Tibial artery (tissue), 4 donors: ENCODE measurements at regions not wholly inside any gene's neighbourhood (a gene's known extent, or its start where the extent isn't known, plus 50 kb on each side); places are given as distances from the start of the nearest gene placed in this dataset.

ENCODE experiments used
- DNase-seq, 2 donors: peaks; one replicate each; pipeline ENCODE4 v3.0.0-alpha.2; 2019
- H3K27ac ChIP-seq, 2 donors: fragments of 200-600 bp; sonication (generic) in 1 of 2; 1 replicate in 1 of 2; 2 replicates in 1 of 2; pipeline ENCODE4 v1.5.1; 2018 to 2019; ENCODE audit warnings: mild to moderate bottlenecking in 1 of 2
- H3K27me3 ChIP-seq, 2 donors: fragments of 200-600 bp; sonication (generic) in 1 of 2; one replicate each; pipeline versions ENCODE4 v1.5.1 to v1.6.0; 2016 to 2019
- H3K36me3 ChIP-seq, 3 donors: fragments of 200-600 bp; sonication (generic) in 2 of 3; one replicate each; pipeline ENCODE4 v1.5.1; 2016 to 2019; ENCODE audit warnings: mild to moderate bottlenecking in 2 of 3
- H3K4me1 ChIP-seq, 4 donors: fragments of 200-600 bp; sonication (generic) in 2 of 4; 1 replicate in 3 of 4; 2 replicates in 1 of 4; pipeline ENCODE4 v1.5.1; 2016 to 2019
- H3K4me3 ChIP-seq, 2 donors: fragments of 200-600 bp; sonication (generic) in 1 of 2; 1 replicate in 1 of 2; 2 replicates in 1 of 2; pipeline ENCODE4 v1.5.1; 2018 to 2019; ENCODE audit warnings: mild to moderate bottlenecking in 2 of 2
- H3K9me3 ChIP-seq, 3 donors: fragments of 200-600 bp; sonication (generic) in 1 of 3; one replicate each; pipeline ENCODE4 v1.5.1; 2016 to 2019
- intact Hi-C: fragments of 100-400 bp; cut with DNase I; formaldehyde crosslinking; loops from one replicate; pipeline ENCODE4 v1.15.0; 2023; ENCODE audit warnings: low total_unique reads
- TF ChIP-seq, protein P1 (sequence below), 2 experiments: fragments of 200-600 bp in 1 of 2; fragments of 450-650 bp in 1 of 2; IDR thresholded peaks; one replicate each; pipeline ENCODE4 v1.5.1; 2017 to 2019; ENCODE audit warnings: antibody characterized with exemption in 2 of 2, mild to moderate bottlenecking in 1 of 2, moderate library complexity in 1 of 2

GRCh38 chr5:85893996-85894395, 723.7 kb upstream of the COX7C start:
- TF ChIP-seq, protein P1, sequence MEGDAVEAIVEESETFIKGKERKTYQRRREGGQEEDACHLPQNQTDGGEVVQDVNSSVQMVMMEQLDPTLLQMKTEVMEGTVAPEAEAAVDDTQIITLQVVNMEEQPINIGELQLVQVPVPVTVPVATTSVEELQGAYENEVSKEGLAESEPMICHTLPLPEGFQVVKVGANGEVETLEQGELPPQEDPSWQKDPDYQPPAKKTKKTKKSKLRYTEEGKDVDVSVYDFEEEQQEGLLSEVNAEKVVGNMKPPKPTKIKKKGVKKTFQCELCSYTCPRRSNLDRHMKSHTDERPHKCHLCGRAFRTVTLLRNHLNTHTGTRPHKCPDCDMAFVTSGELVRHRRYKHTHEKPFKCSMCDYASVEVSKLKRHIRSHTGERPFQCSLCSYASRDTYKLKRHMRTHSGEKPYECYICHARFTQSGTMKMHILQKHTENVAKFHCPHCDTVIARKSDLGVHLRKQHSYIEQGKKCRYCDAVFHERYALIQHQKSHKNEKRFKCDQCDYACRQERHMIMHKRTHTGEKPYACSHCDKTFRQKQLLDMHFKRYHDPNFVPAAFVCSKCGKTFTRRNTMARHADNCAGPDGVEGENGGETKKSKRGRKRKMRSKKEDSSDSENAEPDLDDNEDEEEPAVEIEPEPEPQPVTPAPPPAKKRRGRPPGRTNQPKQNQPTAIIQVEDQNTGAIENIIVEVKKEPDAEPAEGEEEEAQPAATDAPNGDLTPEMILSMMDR (IDR thresholded peaks at IDR 0.05), result no peak
- no peak overlapping the region for H3K27ac ChIP-seq
- no peaks in the 10 kb centered on the region for H3K9me3 ChIP-seq
- DNase-seq, result no peak
- no peaks in the 10 kb centered on the region for H3K4me1 ChIP-seq
- H3K27me3 ChIP-seq, result no peaks in the 10 kb centered on the region
- no peak overlapping the region for H3K4me3 ChIP-seq
- intact Hi-C loops, result no loop called here
- no peaks in the 10 kb centered on the region for H3K36me3 ChIP-seq

DNA sequence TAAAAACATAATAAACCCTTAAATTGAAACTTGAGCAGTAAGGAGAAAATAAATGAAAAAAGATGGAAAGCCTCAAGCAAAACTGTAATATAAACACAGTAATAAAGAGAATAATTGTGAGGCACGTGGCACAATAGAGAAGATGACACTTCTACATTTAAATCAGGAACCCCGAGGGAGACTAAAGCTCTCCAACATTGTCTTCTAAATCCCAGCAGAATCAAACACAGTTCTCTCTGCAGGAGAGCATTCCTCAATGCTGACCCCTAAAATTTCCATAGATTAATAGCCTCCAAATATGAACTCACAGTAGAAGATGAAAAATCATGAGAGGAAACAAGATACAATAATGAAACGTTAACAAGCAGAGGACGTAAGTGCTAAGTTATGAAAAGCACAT, 721.2 kb upstream of the COX7C start:
- TF ChIP-seq, protein P1 (IDR thresholded peaks at IDR 0.05), result no peak
- no peaks in the 10 kb centered on the region for H3K27me3 ChIP-seq
- no peaks in the 10 kb centered on the region for H3K4me1 ChIP-seq
- H3K4me3 ChIP-seq, result no peak overlapping the region
- no peak overlapping the region for H3K27ac ChIP-seq
- H3K9me3 ChIP-seq, result no peaks in the 10 kb centered on the region
- DNase-seq, result no peak
- H3K36me3 ChIP-seq, result no peaks in the 10 kb centered on the region
- intact Hi-C loops, result no loop called here

GRCh38 chr5:85906460-85906859, 711.3 kb upstream of the COX7C start:
- H3K36me3 ChIP-seq, result no peaks in the 10 kb centered on the region
- no peak overlapping the region for H3K27ac ChIP-seq
- no peaks in the 10 kb centered on the region for H3K9me3 ChIP-seq
- H3K4me3 ChIP-seq, result no peak overlapping the region
- no peak for DNase-seq
- no peaks in the 10 kb centered on the region for H3K4me1 ChIP-seq
- intact Hi-C loops, result no loop called here
- no peaks in the 10 kb centered on the region for H3K27me3 ChIP-seq
- TF ChIP-seq, protein P1 (IDR thresholded peaks at IDR 0.05), result no peak

DNA sequence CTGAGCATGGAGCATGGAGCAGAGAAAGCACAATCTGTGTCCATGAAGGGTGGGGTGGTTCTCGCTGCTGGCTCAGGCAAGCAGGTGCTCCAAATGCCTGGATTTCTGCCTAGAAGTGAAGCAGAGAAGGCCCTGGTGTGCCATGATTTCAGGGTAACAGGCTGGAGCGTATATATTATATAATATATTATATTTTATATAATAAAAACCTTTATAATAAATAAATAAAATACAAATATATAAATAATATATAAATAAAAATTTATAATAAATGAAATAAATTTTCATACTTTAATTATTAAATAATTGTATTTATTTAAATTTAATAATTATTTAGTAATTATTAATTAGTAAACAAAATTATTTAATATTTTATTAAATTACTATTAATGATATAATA, 707.4 kb upstream of the COX7C start:
- Histone ChIP-seq H3K36me3 (no peaks in the 10 kb centered on the region), H3K4me3 (no peak overlapping the region), H3K4me1 (no peaks in the 10 kb centered on the region), H3K27me3 (no peaks in the 10 kb centered on the region), H3K27ac (no peak overlapping the region), H3K9me3 (no peaks in the 10 kb centered on the region)
- intact Hi-C loops, result no loop called here
- TF ChIP-seq, protein P1 (IDR thresholded peaks at IDR 0.05), result no peak
- DNase-seq, result no peak

- no peak overlapping the region for H3K27ac ChIP-seq
- H3K4me3 ChIP-seq, result no peak overlapping the region
- intact Hi-C loops, result no loop called here
- H3K4me1 ChIP-seq, result no peaks in the 10 kb centered on the region
- TF ChIP-seq, protein P1 (IDR thresholded peaks at IDR 0.05), result no peak
- no peak for DNase-seq
- no peaks in the 10 kb centered on the region for H3K36me3 ChIP-seq
- no peaks in the 10 kb centered on the region for H3K27me3 ChIP-seq
- no peaks in the 10 kb centered on the region for H3K9me3 ChIP-seq
These were observed 696.8 kb upstream of the COX7C start for GRCh38 chr5:85920984-85921383.

GRCh38 chr5:85921590-85921989, 696.2 kb upstream of the COX7C start:
- TF ChIP-seq, protein P1 (IDR thresholded peaks at IDR 0.05), result no peak
- no peaks in the 10 kb centered on the region for H3K9me3 ChIP-seq
- DNase-seq, result no peak
- H3K27me3 ChIP-seq, result no peaks in the 10 kb centered on the region
- H3K27ac ChIP-seq, result no peak overlapping the region
- intact Hi-C loops, result no loop called here
- no peak overlapping the region for H3K4me3 ChIP-seq
- H3K36me3 ChIP-seq, result no peaks in the 10 kb centered on the region
- no peaks in the 10 kb centered on the region for H3K4me1 ChIP-seq
